Stimulated activated CD4-positive, alpha-beta T cell treated with anti-CD3 and anti-CD28 coated beads, Interleukin-1b, Interleukin-23, amount 100 ng/mL, for 48 hours (primary cell): ENCODE measurements at regions not wholly inside any gene's neighbourhood (a gene's known extent, or its start where the extent isn't known, plus 50 kb on each side); places are given as distances from the start of the nearest gene placed in this dataset.

Experiments
- DNase-seq: peaks from one replicate; pipeline ENCODE4 v3.0.0-alpha.2; 2020

DNA sequence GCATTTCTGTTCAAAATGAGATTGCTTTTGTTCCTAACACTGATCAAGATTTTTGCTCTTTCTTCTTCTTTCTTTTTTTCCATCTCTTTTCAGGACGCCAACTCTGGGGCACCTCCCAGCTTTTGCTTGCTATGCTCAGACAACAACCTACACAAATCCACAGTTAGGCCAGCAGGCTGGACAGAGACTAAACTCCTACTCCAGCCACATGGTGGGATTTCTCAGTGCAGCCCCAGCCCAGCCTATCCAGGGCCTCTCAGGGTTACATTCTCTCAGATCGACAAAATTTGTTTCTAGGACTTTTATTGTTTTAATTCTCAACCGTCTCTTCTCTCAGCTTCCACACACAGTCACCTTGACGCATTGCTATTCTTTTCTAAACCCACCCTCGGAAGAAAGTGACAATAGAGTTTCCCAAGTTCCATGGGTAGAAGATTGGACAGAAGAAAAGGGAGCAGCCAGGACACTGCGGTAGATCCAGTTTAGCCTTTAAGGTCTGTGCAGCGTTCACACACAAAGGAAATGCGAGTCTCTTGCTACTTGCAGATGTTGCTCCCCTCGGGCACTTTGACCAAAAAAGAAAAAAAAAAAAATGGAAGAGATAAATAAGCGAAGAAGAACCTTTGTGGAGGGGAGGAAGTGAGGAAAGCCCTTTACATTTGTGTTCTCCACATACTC lies 588.6 kb upstream of the GRAMD2B start:
- no peak for DNase-seq

DNA sequence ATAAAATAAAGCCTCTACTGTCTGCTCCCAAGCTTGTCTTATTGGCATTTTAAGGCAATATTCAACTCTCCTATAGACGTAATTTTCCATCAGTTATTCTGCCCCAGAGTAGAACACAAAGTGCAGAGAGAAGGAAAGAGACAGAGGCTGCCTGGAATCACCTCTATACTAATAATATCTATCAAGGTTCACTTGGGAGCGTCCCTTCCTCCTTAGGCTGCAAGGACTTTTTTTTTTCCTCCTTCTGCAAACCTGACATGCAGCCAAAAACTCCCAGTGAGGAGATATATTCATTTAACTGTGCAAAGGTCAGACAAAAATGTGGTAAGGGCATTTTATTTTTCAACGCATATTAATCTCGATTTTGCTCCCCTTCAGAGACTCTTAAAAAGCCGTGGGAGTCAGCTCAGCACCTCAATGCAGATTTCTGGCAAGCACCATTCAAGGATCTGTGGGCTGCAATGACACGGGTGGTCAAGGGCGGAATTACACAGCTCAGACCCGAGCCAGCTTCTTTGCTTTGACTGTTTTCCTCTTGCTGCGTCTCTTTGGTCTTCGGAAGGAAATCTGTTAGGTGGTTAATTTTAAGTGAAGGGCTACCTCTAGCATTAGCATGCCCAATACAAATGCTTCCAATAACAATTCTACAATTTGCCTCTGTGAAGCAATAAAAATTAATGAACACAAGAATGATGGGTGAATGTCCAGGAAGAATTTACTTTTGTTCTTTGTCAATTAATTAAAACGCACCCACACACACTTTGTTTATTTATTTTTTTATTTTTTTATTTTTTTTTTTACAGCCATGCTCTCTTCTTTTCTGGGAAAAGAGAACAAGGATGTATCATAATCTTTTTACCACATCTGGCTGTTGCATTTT lies 587.7 kb upstream of the GRAMD2B start:
- no peak for DNase-seq

DNA sequence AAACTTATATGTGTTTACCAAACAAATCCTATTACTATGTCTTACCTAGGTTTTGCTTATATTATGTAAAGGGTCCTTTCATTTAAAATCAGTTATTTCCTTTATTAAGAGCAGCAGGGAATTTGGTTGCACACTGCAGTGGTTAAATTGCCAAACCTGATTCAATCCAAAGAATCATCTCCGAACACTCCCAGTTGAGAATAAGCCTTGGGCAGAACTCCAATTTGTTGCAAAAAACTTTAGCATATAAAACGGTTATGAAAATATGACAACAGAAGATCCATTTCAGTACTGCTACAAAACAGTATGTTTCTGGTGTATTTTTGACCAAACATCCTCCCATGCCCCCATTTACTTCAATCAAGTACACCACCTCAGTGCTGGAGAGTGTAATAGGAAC lies 587.0 kb upstream of the GRAMD2B start:
- no peak for DNase-seq

DNA sequence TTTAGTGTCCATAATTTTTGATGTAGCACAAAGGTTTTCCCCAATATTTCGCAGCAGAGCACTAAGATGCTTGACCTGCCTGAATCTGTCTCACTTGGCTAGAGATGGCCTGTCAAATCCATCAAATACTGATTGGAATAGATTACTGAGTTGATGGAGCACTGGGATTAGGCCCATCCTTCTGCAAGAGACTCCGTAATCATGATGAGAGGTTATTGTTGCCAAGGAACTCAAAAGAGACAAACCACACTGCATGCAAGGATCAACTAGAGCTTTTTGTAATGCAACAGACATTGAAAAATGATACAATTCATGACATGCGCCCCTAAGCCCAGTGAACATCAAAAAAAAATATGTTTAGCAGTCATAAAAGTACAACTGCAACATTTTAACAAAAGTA lies 585.3 kb upstream of the GRAMD2B start:
- no peak for DNase-seq

DNA sequence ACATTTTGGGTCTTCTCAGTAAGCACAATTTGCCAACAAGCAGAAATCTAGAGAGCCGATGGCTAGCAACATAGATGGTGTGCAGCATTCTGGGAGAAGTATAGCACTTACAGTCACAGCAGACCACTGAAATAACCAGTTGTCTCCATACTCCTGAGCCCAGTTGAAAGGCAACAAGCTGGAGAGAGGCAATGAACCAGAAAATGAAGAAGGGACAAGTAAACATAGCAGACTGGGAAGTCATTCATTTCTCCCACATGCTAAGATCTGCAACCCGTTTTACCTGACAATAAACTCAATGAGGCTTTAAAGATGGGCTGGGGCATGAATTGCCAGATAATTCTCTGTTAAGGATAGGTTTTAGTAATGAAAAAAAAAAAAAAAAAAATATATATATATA lies 575.6 kb upstream of the GRAMD2B start:
- no peak for DNase-seq

DNA sequence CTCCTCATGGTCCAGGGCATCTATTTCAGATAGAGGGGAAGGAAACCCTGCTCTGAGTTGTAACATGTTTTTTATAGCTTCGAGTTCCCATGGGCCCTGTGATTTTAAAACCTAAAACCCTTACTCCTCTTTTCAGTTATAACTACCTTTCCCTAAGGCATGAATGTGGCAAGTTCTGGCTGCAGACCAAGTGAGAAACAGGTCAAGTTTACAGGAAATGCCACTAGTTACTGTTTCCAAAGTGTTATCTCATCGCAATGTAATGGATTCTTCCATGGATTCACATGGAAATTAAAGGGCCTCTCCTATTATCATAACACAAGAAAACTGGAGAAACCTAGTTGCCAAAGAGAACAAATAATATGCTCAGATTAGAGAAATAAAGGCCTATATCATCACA lies 574.5 kb upstream of the GRAMD2B start:
- DNase-seq, result no peak

DNA sequence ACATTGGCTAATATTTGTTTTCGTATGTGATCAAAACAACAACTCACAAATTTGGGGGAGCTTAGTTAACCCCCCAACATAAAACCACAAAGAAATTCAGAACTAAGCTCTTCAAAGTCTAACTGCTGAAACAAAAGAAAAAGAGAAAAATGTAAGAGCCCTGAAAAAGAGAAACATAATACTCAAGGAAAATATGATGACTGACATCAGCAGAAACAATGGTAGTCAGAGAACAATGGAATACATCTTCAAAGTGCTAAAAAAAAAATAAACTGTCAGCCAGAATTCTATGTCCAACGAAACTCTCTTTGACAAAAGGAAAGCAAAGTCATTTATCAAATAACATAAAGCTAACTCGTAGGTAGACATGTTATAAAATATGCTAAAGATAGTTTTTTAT lies 566.3 kb upstream of the GRAMD2B start:
- DNase-seq, result no peak

DNA sequence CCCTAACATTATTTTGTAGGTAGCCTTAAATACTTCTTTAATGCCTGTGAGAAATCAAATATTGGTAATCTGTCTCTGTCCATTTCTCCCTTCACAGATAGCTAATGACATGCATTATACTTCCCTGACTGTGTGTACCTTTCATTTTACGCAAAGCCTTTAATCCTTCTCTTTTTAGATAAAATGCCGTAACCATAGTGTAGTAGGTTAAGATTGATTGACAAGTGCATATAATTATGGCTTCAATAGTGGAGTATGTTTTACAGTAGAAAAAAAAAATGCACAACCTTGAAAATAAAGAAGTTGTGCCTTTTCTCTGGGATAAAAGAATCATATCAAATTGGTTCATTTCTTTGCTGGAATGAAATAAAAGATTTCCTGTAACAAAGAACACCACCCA lies 559.6 kb upstream of the GRAMD2B start:
- DNase-seq, result no peak

DNA sequence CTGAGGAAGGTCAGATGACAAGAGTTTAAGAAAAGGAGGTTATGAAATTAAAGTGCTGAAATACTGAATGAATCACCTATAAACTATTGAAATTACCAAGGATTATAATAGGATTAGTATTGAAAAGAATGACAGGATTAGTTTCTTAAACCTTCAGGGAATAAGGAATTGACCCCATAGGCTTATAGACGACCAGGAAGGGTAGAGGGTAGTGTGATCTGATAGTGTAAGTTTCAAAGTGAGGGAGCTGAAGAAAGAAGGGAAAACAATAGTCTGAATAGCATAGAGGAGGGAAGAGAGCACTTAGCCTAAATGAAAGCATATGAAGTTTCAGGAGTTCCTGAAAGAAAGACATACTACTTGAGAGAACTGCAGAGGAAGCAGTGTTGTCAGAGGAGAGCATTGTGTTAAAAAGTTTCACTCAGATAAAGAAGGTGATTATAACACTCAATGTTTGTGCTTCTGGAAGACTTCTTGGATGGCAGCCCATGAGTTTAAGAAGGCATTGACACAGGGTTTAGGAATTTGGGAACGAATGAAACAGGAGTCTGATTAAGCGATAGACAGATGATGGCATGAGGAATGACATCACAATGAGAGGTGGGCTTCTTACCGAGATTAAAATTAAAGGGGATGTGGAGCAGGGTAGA lies 557.9 kb upstream of the GRAMD2B start:
- DNase-seq, result no peak

DNA sequence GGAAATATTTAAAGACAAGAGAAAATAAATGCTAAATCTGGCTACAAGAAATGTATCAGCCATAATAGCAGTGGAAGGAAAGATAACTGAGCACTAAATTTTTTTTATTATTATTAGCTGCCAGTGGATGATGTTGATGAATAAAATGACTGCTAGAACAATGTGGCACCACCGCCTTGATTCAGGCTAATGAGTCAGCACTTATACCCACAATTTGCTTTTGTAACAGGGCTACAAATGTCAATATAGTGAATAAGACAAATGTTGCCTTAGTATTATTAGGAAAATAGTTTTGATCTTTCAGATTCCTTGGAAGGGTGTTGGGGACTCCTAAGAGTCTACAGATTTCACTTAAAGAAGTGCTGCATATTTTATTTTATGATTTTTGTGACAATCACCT lies 555.2 kb upstream of the GRAMD2B start:
- DNase-seq, result no peak

DNA sequence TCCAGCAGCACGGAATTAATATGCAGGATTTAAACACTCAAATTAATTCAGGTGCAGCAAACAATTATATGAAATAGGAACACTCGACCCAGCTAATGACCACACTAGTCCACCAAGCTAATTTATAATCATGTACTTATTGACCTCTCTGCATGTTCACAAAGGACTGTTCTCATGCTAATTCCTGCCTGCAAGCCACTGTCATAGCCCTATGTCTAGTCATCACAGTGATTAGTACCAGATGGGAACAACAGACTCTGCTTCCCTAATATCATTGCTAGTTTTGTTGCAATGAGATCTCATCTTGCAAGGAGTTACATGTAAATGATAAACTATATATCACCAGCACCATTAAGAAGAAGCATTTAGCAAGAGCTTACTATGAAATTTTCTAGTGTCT lies 553.0 kb upstream of the GRAMD2B start:
- no peak for DNase-seq

DNA sequence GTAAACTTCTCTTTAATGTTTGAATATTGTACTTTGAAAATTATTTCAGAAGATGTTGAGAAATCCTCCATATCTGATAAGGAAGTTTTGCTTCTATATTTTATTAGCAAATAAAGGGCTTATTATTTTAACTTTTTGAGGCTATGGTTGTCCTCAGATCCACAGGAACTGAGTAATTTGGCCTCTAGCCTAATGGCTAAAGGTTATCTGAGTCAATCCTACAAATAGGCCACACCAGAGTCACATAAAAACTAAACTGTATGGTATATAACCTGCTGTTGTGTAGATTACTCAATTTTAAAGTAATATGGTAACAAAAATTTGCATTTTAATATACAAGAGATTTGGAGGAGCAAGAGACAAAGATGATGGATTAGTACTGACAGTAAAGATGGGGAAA lies 549.2 kb upstream of the GRAMD2B start:
- DNase-seq, result no peak

DNA sequence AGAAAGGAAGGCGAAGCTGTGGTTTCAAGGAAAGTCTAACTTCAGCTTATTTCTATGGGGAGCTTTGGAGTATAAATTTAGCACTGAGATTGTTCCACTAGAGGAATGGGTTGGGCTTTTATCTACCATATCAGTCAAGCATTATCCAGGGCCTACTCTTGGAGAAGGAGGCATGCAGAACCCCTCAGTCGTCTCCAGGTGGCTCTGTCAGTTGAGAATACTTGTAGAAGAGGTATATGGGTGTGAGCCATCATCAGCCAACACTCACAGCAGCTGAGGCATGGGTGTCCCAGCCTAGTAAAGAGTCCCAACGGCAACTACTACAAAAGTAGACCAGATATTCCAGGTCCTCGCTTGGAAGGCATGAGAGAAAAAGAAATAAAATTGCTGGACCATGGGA lies 548.5 kb upstream of the GRAMD2B start:
- DNase-seq, result no peak

DNA sequence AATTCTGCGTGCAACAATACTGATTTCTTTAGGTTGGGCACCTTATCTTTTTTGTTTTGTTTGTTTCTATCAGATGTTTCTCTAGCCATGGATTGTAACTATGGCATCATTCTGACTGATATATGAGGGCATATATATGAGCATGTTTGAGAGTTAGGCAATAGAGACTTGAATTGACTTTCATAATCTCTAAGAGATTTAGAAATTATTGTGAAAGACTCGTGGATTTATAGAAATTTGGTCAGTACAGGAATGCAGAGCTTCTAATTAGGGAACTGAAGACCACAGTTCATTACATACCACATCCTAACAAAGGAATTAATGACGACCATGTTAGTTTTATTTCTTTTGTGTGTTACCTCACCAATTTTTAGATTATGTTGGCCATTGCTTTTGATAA lies 546.0 kb upstream of the GRAMD2B start:
- DNase-seq, result no peak

DNA sequence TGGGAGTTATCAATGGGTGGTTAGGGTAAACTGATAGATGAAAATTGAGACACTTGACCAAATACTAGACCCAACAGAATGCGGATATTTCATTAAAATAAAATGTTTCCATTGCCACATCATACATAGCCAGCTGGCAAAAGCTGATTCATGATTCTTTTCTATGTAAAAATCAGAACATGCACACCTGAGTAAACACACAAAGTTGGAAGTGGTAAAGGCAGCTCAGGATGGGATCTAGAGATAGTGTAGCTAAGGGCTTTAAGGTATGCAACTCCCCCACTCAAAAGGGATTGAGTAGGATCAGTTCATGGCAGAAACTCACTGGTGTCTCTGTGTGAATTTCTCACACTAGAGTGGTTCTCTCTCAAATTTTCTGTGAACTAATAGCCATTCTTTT lies 541.1 kb upstream of the GRAMD2B start:
- no peak for DNase-seq

DNA sequence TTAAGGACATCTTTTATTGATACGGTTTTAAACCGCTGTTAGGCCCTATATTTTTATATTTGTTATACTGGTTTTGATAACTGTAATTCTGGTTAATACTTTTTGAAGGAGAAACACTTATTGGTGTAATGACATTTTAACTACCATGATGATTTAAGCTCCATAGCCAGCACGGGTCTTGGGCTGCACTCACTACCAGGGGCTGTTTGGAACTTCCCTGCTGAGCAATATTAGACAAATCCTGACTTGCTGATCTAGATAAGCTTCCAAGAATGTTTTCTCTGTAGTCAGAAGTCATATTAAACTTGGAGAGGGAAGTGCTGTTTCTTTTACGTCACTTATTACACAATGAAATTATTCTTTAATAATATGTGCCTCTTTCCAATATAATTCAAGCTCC lies 540.0 kb upstream of the GRAMD2B start:
- DNase-seq, result no peak

DNA sequence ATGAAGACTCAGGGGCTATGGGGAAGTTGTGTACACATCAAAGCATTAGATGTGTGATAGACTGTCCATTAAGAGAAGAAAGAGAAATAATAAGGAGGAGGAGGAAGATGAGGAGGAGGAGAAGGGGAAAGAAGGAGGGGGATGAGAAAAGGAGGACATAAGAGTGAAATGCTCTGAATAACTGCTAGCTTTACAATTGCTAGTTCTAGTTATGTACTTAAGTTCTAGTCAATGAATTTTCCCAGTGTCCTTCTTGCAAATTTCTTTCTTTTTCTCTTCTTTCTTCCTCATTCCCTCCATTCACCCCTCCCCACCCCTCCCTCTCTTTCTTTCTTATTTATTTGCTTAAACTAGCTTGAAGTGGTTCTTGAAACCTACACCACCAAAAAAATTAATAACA lies 534.9 kb upstream of the GRAMD2B start:
- DNase-seq, result no peak

DNA sequence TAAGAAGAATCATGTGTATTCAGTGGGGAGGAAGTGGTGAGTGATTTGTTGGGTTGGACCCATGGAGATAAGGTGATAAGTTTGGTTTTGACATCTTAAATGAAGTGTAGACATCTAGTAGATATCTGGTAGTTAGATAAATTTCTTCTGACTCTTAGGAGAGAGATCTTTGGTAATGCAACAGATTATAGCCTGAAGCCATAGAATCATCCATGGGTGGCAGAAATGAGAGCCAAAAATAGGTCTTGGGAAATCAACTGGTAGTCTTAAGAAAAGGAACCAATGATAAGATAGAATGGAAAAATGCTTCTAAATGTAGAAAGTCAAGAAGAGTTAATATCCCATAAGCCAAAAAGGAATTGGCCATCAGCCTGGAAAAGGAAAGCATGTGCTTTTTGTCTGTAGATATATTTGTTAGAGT lies 532.7 kb upstream of the GRAMD2B start:
- no peak for DNase-seq

DNA sequence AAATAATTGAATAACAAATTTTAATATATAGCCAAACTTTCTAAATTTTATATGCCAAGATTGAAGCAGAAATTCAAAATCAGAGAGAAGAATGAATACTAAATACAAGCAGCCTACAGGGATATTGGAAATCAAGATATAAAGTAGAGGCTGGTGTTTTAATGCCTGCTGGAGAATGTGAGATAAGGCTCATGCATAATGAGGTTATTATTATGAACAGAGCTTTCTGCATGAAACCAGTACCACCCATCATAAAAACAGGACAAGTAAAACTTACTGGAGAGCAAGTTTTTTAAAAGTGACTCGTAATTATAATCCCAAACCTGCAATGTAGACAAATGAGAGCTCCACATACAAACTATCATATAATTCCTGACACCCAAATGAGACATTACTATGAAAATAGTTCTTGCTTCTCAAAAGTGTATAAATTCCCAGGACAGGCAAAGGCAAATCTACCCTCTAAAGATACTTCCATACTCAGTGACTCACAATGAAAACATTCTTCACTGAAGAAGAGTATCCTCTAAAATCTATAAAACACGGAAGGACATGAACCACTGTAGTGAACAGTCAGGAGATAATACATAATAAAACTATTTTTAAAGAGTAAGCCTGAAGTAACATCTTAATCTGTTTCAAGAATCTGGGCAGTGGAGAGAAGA lies 532.0 kb upstream of the GRAMD2B start:
- no peak for DNase-seq

DNA sequence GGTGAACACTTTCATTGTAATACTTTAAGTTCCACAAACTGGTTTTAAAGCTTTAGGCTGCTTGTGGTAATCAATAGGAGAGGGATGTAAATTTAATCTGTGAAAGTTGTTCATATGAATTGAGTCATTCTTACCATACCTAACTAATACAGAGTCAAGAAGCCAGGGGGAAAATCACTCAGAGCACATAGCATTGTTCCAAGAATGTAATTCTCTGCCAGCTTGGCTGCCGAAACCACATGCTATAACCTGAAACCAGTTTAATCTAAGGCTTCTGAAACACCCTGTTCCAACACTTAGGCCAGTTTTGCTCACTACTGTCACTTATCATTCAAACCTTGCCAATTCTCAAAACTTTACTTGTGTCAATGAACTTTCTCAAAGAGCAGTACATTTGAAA lies 528.8 kb upstream of the GRAMD2B start:
- no peak for DNase-seq

DNA sequence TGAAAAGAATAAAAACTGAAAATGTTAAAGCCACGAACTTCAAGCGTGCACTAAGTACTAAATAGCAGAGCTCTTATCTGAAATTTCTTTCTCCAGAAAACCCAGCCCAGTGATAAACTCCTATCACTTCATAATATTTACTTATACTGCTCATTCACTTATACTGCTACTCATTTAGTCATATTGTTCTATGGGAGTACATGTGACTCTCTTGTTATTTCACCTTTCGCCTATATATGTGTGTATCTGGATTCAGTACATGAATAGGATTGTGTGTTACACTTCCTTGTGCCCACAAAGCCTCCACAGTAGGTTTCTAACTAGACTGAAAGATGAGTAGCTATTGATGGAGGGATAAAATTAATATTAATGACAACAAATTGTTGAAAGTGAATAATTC lies 526.8 kb upstream of the GRAMD2B start:
- no peak for DNase-seq

DNA sequence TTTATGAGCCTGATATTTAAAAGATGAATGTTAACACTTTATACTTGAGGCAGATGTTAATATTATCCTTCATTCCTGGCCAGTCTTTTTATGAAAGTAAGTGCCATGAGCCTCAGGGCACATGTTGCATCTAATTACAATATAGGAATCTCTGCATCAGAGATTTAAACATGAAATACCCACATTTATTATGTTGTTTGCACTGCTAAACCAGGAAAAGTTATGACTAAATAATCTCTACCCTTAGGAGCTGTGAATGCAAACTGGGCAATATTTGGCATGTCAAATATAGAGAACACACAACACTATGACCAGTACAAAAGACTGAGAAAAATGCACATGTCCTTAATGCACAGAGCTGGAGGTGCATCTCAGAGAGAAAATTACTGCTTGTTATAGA lies 526.1 kb upstream of the GRAMD2B start:
- no peak for DNase-seq

DNA sequence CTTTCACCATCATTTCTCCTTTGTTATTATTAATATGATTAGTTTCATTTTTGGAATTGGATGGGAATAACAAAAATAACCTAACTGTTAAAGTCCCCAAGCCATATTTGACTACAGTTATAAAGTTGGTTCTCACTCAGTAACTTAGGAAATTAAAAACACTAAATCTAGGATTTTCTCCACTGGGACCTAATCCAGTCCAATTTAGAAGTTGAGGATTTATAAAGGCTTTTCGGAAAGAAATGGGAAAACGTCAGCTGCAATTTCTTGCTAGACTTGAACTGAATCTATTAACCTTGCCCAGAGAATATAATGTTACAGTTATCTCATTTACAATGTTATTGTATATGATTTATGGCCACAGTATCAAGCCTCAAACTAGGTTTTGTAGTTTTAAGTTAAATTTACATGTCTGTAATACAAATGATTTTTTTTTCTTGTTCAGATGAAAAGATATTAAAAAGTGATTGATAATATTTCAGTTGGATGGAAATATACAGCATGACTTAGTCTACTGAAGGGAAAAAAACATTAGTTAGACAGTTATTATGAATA lies 524.3 kb upstream of the GRAMD2B start:
- no peak for DNase-seq
